ENCODE measurements at regions not wholly inside any gene's neighbourhood (a gene's known extent, or its start where the extent isn't known, plus 50 kb on each side); places are given as distances from the start of the nearest gene placed in this dataset.

DNA sequence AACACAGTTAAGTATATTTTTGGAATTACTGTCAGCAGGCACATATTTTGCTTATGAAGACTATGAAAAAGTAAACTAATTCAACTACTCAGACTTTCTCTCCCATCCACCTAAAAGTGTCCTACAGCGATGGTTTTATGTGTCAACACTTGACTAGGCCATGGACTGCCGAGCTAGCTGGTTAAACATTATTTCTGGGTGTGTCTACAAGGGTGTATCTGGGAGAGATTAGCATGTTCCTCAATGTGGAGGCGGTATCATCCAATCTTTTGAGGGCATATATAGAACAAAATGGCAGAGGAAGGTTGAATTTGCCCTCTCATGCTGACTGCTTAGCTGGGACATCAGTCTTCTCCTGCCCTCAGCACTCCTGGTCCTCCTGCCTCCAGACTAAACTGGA lies 82.7 kb upstream of the CDYL2 start:
- no peak overlapping the region for H3K27ac ChIP-seq (ENCODE audit: low read length)
- no peaks in the 10 kb centered on the region for H3K9me3 ChIP-seq (ENCODE audit: low read length)
- no peaks in the 10 kb centered on the region for H3K27me3 ChIP-seq (ENCODE audit: low read length)
- H3K4me1 ChIP-seq (ENCODE audit: low read length): no peaks in the 10 kb centered on the region
- no peaks in the 10 kb centered on the region for H3K9me2 ChIP-seq (replicated peaks; ENCODE audit: insufficient read depth, low read length)
- no peak overlapping the region for H3K9ac ChIP-seq (ENCODE audit: low read length)
- no peak overlapping the region for H3K4me3 ChIP-seq (ENCODE audit: low read length)
- DNase-seq: no peak
- no peaks in the 10 kb centered on the region for H3K36me3 ChIP-seq (ENCODE audit: insufficient read depth, low read length)
- no peak overlapping the region for H2AFZ ChIP-seq (ENCODE audit: low read length)
- H4K20me1 ChIP-seq (ENCODE audit: insufficient read depth, low read depth, low read length): no peaks in the 10 kb centered on the region
- no peaks in the 10 kb centered on the region for H3K79me2 ChIP-seq (ENCODE audit: low read length)
- H3K4me2 ChIP-seq (ENCODE audit: low read depth, low read length, poor library complexity, severe bottlenecking): no peak overlapping the region

DNA sequence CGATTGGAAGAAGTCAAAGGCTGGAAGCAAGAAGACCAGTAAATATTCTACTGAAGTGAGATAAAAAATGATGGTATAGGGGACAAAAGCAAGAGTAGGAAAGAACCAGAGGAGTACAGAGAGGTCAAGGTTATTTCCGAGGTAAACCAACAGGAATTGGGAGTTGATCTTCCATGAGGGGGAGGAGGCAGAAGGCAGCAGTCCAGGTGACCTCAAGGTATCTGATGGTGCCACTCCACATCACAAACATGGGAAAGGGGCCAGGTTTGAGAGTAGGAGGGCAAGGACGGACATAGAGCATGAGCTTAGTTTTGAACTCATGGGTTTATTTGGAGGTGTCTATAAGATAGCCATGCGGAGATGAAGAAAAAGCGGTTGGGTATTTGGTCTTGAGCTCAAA lies 79.4 kb upstream of the CDYL2 start:
- H3K9me3 ChIP-seq (ENCODE audit: low read length): no peaks in the 10 kb centered on the region
- no peak overlapping the region for H2AFZ ChIP-seq (ENCODE audit: low read length)
- H3K79me2 ChIP-seq (ENCODE audit: low read length): no peaks in the 10 kb centered on the region
- no peak for DNase-seq
- H4K20me1 ChIP-seq (ENCODE audit: insufficient read depth, low read depth, low read length): no peaks in the 10 kb centered on the region
- H3K9me2 ChIP-seq (replicated peaks; ENCODE audit: insufficient read depth, low read length): no peaks in the 10 kb centered on the region
- no peak overlapping the region for H3K27ac ChIP-seq (ENCODE audit: low read length)
- H3K36me3 ChIP-seq (ENCODE audit: insufficient read depth, low read length): no peaks in the 10 kb centered on the region
- no peaks in the 10 kb centered on the region for H3K27me3 ChIP-seq (ENCODE audit: low read length)
- H3K4me2 ChIP-seq (ENCODE audit: low read depth, low read length, poor library complexity, severe bottlenecking): no peak overlapping the region
- no peaks in the 10 kb centered on the region for H3K4me1 ChIP-seq (ENCODE audit: low read length)
- H3K4me3 ChIP-seq (ENCODE audit: low read length): no peak overlapping the region
- H3K9ac ChIP-seq (ENCODE audit: low read length): no peak overlapping the region

DNA sequence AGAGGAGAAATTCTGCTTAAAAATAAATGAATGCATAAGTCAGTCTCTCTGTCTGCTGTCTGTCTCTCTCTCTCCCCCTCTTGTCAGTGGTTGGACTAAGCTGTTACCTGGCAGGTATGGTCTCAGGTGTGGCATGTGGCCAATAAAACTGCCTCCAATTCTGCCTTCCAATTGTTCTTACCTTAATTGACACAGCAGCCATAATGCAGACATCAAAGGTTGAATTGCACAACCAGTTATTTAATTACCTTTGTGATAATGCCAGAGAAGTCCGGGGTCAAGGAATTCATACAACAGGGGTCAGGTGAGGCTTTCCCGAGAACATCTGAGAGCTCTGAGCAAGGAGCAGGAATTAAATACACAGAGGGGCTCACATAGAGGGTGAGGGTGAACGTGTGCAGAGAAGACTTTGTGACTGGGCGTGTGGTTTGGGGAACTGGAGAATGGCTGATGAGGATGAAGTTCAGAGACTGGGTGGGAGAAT lies 78.8 kb upstream of the CDYL2 start:
- DNase-seq: peak; percentile 12
- Histone ChIP-seq H3K4me2 (ENCODE audit: low read depth, low read length, poor library complexity, severe bottlenecking) (no peak overlapping the region), H3K9me2 (replicated peaks; ENCODE audit: insufficient read depth, low read length) (no peaks in the 10 kb centered on the region), H4K20me1 (ENCODE audit: insufficient read depth, low read depth, low read length) (no peaks in the 10 kb centered on the region), H3K36me3 (ENCODE audit: insufficient read depth, low read length) (no peaks in the 10 kb centered on the region), H3K27ac (ENCODE audit: low read length) (no peak overlapping the region), H3K27me3 (ENCODE audit: low read length) (no peaks in the 10 kb centered on the region), H2AFZ (ENCODE audit: low read length) (no peak overlapping the region), H3K9ac (ENCODE audit: low read length) (no peak overlapping the region), H3K79me2 (ENCODE audit: low read length) (no peaks in the 10 kb centered on the region), H3K9me3 (ENCODE audit: low read length) (no peaks in the 10 kb centered on the region), H3K4me3 (ENCODE audit: low read length) (no peak overlapping the region), H3K4me1 (ENCODE audit: low read length) (no peaks in the 10 kb centered on the region)

DNA sequence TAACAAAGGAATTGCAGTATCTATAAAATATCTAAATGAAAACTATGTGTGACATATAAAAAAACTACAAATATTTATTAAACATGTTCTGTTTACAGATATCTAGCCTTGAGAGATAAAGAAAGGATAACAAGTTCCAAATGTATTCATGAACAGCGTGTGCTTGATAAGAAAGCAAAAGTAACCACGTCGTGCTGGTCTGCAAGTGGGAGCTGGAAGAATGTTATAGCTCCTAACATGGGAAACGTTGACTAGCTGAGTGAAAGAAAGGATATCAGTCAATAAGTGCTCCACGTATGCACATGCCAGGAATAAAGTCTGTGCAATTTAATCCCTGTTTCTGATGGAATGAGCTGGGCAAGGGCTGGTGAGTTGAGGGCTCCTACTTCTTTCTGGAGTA lies 71.2 kb upstream of the CDYL2 start:
- H3K4me2 ChIP-seq (ENCODE audit: low read depth, low read length, poor library complexity, severe bottlenecking): no peak overlapping the region
- H3K27me3 ChIP-seq (ENCODE audit: low read length): no peaks in the 10 kb centered on the region
- H2AFZ ChIP-seq (ENCODE audit: low read length): no peak overlapping the region
- no peaks in the 10 kb centered on the region for H3K9me3 ChIP-seq (ENCODE audit: low read length)
- no peaks in the 10 kb centered on the region for H3K9me2 ChIP-seq (replicated peaks; ENCODE audit: insufficient read depth, low read length)
- no peaks in the 10 kb centered on the region for H3K79me2 ChIP-seq (ENCODE audit: low read length)
- no peaks in the 10 kb centered on the region for H3K36me3 ChIP-seq (ENCODE audit: insufficient read depth, low read length)
- DNase-seq: no peak
- no peaks in the 10 kb centered on the region for H3K4me1 ChIP-seq (ENCODE audit: low read length)
- H3K9ac ChIP-seq (ENCODE audit: low read length): no peak overlapping the region
- H4K20me1 ChIP-seq (ENCODE audit: insufficient read depth, low read depth, low read length): no peaks in the 10 kb centered on the region
- H3K27ac ChIP-seq (ENCODE audit: low read length): no peak overlapping the region
- H3K4me3 ChIP-seq (ENCODE audit: low read length): no peak overlapping the region

DNA sequence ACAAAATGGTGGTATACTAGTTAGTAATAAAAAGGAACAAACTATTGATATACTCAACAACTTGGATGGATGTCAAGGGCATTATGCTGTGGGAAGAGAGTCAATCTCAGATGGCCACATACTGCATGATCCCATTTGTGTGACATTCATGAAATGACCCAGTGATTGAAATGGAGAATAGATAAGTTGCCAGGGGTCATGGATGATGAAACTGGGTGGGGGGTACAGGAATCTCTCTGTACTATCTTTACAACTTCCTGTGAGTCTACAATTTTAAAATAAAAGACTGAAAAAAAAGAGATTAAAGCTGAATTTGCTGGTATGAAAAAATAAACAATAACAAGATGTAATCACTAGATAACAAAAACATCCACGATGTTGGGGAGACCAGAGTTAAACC lies 70.5 kb upstream of the CDYL2 start:
- no peak overlapping the region for H3K4me3 ChIP-seq (ENCODE audit: low read length)
- H4K20me1 ChIP-seq (ENCODE audit: insufficient read depth, low read depth, low read length): no peaks in the 10 kb centered on the region
- H3K27me3 ChIP-seq (ENCODE audit: low read length): no peaks in the 10 kb centered on the region
- no peaks in the 10 kb centered on the region for H3K36me3 ChIP-seq (ENCODE audit: insufficient read depth, low read length)
- no peak overlapping the region for H3K27ac ChIP-seq (ENCODE audit: low read length)
- no peaks in the 10 kb centered on the region for H3K79me2 ChIP-seq (ENCODE audit: low read length)
- H3K9ac ChIP-seq (ENCODE audit: low read length): no peak overlapping the region
- no peak overlapping the region for H3K4me2 ChIP-seq (ENCODE audit: low read depth, low read length, poor library complexity, severe bottlenecking)
- H3K9me2 ChIP-seq (replicated peaks; ENCODE audit: insufficient read depth, low read length): no peaks in the 10 kb centered on the region
- H2AFZ ChIP-seq (ENCODE audit: low read length): no peak overlapping the region
- DNase-seq: no peak
- H3K9me3 ChIP-seq (ENCODE audit: low read length): no peaks in the 10 kb centered on the region
- H3K4me1 ChIP-seq (ENCODE audit: low read length): no peaks in the 10 kb centered on the region

DNA sequence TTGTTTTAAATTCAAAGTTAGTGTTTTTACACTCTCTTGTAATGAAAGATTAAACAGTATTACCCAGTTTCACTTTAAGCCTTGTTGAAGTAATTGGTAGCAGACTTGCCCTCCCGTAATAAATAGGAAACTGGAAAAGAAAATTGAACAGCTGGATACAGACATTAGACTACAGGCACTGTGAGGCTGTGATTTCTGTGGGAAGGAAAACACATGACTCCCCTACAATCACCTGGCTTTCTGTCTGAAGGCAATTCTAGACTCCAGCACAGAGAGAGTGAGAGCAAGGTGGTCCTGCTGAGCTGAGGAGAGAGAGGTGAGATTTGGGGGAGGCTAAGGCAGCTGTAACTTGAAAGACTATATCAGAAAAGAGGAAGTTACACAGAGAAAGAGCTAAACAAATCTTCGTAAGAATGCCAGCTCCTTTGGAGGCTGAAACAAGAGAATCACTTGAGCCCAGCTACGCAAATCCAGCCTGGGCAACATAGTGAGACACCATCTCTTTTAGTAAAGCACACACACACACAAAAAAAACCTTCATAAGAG lies 57.8 kb upstream of the CDYL2 start:
- no peak overlapping the region for H3K27ac ChIP-seq (ENCODE audit: low read length)
- H3K4me3 ChIP-seq (ENCODE audit: low read length): no peak overlapping the region
- H3K4me1 ChIP-seq (ENCODE audit: low read length): peaks cover 2% of the 10 kb centered on the region; the same call in 1 of the 2 replicates
- DNase-seq: peak; percentile 47
- H3K36me3 ChIP-seq (ENCODE audit: insufficient read depth, low read length): no peaks in the 10 kb centered on the region
- no peaks in the 10 kb centered on the region for H3K9me2 ChIP-seq (replicated peaks; ENCODE audit: insufficient read depth, low read length)
- H3K27me3 ChIP-seq (ENCODE audit: low read length): no peaks in the 10 kb centered on the region
- no peak overlapping the region for H3K4me2 ChIP-seq (ENCODE audit: low read depth, low read length, poor library complexity, severe bottlenecking)
- H4K20me1 ChIP-seq (ENCODE audit: insufficient read depth, low read depth, low read length): no peaks in the 10 kb centered on the region
- H2AFZ ChIP-seq (ENCODE audit: low read length): no peak overlapping the region
- H3K9ac ChIP-seq (ENCODE audit: low read length): no peak overlapping the region
- no peaks in the 10 kb centered on the region for H3K79me2 ChIP-seq (ENCODE audit: low read length)
- H3K9me3 ChIP-seq (ENCODE audit: low read length): peaks cover 2% of the 10 kb centered on the region; the same call in 1 of the 2 replicates
